ENCODE measurements at regions not wholly inside any gene's neighbourhood (a gene's known extent, or its start where the extent isn't known, plus 50 kb on each side); places are given as distances from the start of the nearest gene placed in this dataset.

GRCh38 chr3:71994203-71994602 is 209.3 kb upstream of the PROK2 start:
- DNase-seq = no peak

DNA sequence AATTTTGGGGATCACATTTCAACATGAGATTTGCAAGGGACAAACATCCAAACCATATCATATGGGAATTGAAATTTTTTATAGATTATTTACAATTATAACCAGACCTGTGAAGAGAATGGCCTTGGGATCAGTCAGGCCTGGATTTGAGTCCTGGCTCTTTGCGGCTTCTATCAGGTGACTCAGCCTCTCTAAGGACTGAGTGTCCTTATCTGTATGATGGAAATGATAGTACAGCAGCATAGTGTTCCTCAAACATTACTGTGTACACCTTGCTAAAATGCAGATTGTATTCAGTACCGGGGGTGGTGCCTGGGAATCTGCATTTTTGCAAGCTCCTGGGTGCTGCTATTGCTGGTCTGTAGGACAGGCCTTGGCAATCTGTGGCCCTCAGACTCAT is 206.7 kb upstream of the PROK2 start:
- no peak for DNase-seq

GRCh38 chr3:71991046-71991445 is 206.1 kb upstream of the PROK2 start:
- no peak for DNase-seq

DNA sequence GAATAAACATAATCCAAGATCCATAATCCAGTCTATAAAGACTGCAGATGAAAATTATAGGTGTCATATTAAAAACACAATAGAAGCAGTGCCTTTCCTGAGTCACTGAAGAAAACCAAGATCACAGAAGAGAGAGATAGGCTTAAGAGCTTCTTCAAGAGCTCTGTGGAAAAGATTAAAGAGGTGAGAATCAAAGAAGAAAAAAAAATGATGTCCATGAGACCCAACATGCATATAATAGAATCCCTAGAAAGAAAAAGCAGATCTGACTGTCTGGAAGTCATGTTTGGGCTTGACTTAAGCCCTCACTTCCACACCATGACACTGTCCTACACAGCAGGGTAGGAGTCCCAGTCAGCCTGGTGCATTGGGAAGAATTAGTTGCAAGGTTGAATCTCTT is 205.6 kb upstream of the PROK2 start:
- DNase-seq = no peak

DNA sequence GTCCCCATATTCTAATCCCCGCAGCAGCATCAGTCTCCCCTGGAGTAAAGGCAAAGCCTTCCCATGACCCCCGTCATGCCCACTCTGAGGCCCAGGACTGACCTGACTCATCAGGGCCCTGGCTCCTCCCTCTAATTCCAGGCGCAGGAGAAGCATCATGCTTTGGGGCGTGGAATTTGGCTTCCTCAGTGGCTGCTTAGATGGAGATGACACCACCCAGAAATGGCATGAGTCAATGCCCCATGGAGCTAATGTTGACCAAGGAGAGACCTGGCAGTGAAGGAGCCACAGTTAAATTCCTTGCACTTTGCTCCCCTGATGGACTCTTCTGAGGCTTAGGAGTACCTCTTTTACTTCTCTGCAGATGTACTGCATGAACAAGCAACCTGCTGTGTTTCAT is 204.2 kb upstream of the PROK2 start:
- no peak for DNase-seq

- no peak for DNase-seq
These were observed 202.9 kb upstream of the PROK2 start for GRCh38 chr3:71987828-71988227.

- no peak for DNase-seq
These were observed 202.3 kb upstream of the PROK2 start for GRCh38 chr3:71987089-71987735.

DNA sequence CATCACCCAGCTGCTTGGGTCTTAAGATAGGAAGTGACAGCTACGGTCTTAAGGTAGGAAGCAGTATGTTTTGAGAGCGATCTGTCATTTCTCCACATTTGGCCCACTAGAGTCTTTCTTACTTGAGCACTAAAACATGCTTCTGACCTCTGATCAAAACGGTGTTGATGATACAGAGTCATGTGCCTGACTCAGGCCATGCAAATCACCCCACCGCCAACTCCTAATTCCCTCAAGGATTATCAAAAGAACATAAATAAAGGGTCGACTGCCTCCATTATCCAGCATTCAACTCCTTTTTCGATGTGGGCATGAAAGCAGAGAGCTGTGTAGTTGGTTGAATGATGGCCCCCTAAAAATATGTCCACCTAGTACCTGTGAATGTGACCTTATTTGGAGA is 201.7 kb upstream of the PROK2 start:
- no peak for DNase-seq

GRCh38 chr3:71984843-71985613 is 200.1 kb upstream of the PROK2 start:
- no peak for DNase-seq

DNA sequence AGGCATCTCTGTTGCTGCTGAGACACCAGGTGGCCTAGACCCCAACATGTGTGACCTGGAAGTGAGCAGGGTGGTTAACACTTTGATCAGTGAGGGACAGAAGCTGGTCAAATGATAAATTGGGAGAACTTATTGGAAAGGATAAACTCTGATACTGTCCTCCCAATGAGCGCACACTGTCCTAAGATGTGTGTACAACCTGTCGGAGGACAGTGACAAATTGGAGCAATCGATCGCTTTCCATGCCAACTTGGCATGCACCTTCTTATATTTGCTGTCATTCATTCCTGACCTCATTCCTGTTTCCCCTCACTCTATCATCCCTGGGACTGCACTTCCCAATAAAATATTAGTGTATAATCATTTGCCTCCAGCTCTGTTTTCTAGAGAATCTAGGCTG is 198.7 kb upstream of the PROK2 start:
- no peak for DNase-seq

- DNase-seq = peak in 2 of 4 experiments; percentile 5 to 6
These were observed 197.7 kb upstream of the PROK2 start for GRCh38 chr3:71982506-71983258.

DNA sequence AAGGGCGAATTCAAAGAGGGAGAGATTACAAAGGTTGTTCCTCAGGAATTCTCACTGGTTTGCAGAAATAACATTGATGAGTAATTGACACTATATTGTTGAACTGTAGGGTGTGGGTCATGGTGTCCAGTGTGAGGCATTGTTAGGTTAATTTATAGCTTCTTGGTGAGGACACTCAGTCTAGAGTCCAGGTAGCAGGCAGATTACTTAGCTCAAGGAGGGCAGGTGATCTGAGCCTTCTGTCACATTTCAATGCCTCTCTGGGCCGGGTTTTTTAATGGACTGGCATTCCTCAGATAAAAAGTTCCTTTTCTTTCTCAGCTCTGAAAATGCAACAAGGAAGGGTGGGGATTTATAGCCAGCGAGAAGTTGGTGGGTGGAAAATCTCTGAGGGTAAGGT is 194.2 kb upstream of the PROK2 start:
- no peak for DNase-seq

- no peak for DNase-seq
These were observed 193.3 kb upstream of the PROK2 start for GRCh38 chr3:71978150-71978721.

DNA sequence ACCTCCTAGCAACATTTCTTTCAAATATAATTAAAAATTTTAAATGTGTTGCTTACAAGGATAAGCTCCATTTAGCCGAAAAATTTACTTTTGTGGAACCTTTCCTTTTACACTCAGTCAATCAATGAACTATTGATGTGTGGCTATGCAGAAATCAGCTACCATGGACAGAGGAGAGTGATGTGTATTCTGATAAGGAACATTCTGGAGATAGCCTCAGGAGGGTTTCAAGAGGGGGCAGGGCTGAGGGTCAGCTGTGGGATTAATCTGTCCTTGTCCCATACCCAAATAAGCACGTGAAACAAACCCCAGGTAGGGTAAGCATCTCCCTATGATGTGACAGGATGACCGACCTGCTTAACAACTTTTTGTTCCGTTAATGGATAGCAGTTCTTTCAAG is 192.6 kb upstream of the PROK2 start:
- no peak for DNase-seq

DNA sequence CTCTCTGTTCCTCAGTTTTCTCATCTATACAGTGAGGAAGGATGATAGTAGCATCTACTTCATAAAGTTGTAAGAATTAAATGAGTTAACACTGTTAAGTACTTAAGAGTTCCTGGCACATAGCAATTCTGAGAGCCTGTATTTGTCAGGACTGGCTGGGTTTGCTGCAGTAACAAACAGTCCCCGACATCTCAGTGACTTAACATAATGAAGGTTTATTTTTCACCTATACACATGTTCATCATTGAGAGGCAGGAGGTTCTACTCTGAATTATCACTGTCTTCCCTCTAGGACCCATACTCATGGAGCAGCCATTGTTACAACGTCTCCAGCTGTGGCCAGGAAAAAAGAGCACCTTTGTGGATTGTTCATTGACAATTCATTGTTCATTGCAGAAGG is 190.6 kb upstream of the PROK2 start:
- no peak for DNase-seq

DNA sequence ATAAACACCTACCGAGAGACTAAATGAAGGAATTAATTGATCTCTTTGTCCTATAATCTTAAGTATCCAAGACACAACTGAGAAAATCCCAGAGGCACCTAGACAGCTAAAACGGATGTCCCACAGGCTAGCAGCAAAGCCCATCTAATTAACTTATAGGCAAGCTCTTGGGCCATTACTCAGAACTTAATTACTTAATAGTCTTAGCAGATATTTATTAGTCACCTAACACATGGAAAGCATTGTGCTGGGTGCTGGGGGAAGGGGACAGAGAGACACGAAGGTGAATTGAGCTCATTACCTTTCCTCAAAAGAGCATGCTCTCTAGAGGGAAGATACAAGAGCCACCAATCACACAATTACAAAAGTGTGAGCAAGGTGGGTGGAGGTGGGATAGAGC is 189.8 kb upstream of the PROK2 start:
- no peak for DNase-seq

DNA sequence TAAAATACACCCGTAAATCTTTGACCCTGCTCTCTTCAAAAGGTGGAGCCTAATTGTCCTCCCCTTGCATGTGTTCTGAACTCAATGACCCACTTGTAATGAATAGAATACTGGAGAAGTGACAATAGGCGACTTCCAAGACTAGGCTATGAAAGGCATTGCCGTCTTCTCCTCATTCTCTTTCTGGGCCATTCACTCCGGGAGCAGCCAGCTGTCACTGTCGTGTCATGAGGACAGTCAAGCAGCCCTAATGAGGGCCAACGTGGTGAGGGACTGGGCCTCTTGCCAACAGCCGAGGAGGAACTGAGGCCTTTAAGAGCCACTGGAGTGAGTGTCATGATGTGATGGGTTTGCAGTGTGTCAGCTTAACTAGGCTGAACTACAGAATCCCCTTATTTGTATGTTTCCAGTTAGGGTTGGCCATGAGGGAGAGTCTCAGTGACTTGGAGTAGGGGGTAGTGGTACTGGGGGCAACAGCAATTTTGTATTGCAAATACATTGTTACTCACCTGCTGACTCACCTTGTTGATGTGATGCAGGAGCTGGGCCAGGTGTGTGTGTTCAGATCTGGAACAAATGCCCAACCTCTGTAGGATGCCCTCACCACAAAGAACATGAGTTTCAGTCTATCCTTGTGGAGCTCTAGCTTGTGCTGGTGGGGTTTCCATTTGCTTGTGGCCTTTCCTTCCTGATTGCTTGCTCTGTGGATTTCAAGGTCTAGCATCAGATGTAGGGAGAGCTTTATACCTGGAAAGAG is 188.5 kb upstream of the PROK2 start:
- DNase-seq = no peak

- DNase-seq = no peak
These were observed 187.1 kb upstream of the PROK2 start for GRCh38 chr3:71972031-71972430.

GRCh38 chr3:71968544-71968943 is 183.6 kb upstream of the PROK2 start:
- DNase-seq = no peak

- no peak for DNase-seq
These were observed 181.2 kb upstream of the PROK2 start for GRCh38 chr3:71966185-71966584.

DNA sequence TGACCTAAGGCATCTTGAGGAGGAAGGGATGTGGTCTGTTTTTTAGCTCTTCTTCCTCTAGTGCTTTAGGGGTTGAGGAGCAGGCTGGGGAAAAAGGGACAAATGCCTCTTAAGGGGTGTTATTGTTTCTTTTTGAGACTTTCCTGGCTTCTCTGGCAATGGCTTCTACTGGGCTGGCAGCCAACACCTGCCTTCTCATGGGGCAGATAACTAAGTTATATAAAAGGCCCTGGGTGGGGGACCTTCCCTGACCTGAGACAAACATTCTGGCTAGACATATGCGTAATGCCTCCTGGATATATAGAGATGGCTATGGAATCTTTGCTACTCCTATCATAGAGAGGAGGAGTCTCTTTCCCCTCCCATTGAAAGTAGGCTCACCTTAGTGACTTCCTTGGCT is 179.2 kb upstream of the PROK2 start:
- DNase-seq = no peak

DNA sequence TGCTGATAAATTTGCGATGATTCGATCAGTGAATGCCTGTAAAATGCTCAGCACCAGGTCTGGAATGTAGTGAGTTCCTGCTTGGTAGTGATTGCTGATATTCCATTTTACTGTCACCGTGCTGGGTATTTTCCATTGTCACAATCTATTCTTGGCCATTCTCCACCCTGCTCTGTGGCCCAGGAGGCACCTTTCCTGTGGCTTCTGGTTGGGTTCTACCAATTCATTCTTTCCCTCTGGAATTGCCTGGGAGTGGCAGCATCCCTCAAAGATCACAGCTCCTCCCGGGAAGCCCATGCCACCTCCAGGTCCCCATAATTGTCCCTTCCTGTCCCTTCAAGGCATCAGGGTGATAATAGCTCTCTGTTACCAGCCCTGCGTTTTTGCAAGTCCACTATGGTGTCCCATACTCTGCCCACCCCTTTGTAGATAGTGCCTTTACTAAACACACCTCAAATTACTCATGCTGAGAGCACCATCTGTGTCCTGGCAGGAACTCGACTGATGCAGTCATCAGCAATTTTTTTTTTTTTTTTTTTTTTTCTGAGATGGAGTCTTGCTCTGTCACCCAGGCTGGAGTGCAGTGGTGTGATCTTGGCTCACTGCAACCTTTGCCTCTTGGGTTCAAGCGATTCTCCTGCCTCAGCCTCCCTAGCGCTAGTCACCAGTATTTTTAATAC is 177.8 kb upstream of the PROK2 start:
- no peak for DNase-seq

Data from activated CD4-positive, CD25-positive, alpha-beta regulatory T cell (primary cell).